ENCODE measurements at regions not wholly inside any gene's neighbourhood (a gene's known extent, or its start where the extent isn't known, plus 50 kb on each side); places are given as distances from the start of the nearest gene placed in this dataset.

DNA sequence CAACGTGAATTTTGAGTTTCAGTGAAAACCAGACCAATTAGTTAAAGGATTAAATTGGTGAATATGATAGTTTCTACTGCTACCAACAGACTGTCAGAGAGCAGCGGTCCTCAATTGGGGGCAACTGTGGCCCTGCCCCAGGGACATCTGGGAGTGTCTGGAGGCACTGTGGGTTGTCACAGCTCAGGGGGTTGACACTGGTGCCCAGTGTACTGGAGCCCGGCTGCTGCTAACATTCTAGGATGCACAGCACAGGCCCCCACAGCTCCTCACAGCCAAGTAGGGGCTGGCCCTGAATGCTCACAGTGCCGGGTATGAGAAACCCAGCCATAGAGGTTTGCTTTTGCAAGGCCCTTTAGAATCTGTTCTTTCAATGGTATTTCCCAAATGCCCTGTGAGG is 84.1 kb upstream of the CXCL12 start:
- TF ChIP-seq ZNF274 (IDR thresholded peaks at IDR 0.05; ENCODE audit: low read depth, low read length): no peak
- TF ChIP-seq YY1 (IDR thresholded peaks at IDR 0.05; ENCODE audit: insufficient read depth, insufficient read length): no peak
